ENCODE measurements at regions not wholly inside any gene's neighbourhood (a gene's known extent, or its start where the extent isn't known, plus 50 kb on each side); places are given as distances from the start of the nearest gene placed in this dataset.
A peak's percentile ranks its signal among the peaks of the same experiment; 100 is the strongest.

- ATAC-seq (replicated peaks) (no peak), DNase-seq (no peak)
- peaks cover 33 to 40% of the 10 kb centered on the region in 2 donors for H3K27me3 Mint-ChIP-seq
- H3K36me3 Mint-ChIP-seq: peaks cover 0 to 2% of the 10 kb centered on the region in 2 donors
- peaks cover 2 to 5% of the 10 kb centered on the region in 2 donors for H3K9me3 Mint-ChIP-seq
- H3K4me3 Mint-ChIP-seq: no peak overlapping the region
- no peak overlapping the region for H3K27ac Mint-ChIP-seq
- H3K4me1 Mint-ChIP-seq: peaks cover 4 to 11% of the 10 kb centered on the region in 2 donors
Observed at GRCh38 chr17:36880268-36880905, 56.9 kb upstream of the LHX1 start.

GRCh38 chr17:36881323-36881722 lies 56.0 kb upstream of the LHX1 start:
- DNase-seq (no peak), ATAC-seq (replicated peaks) (no peak)
- peaks cover 0 to 2% of the 10 kb centered on the region in 2 donors for H3K36me3 Mint-ChIP-seq
- H3K9me3 Mint-ChIP-seq: peaks cover 2 to 5% of the 10 kb centered on the region in 2 donors
- H3K4me1 Mint-ChIP-seq: peaks cover 3 to 11% of the 10 kb centered on the region in 2 donors
- H3K4me3 Mint-ChIP-seq: no peak overlapping the region
- peaks cover 38 to 49% of the 10 kb centered on the region in 2 donors for H3K27me3 Mint-ChIP-seq
- H3K27ac Mint-ChIP-seq: no peak overlapping the region

GRCh38 chr17:36884495-36885152 lies 52.7 kb upstream of the LHX1 start:
- no peak for DNase-seq
- Mint-ChIP-seq H3K27me3 (peaks cover 48 to 66% of the 10 kb centered on the region in 2 donors), H3K4me3 (no peak overlapping the region), H3K27ac (peak overlapping the region; percentile 72), H3K9me3 (peaks cover 2 to 5% of the 10 kb centered on the region in 2 donors), H3K36me3 (peaks cover 0 to 2% of the 10 kb centered on the region in 2 donors), H3K4me1 (peaks cover 3 to 11% of the 10 kb centered on the region in 2 donors)
- no peak for ATAC-seq (replicated peaks)

- Mint-ChIP-seq H3K4me3 (no peak overlapping the region), H3K9me3 (peaks cover 2 to 5% of the 10 kb centered on the region in 2 donors), H3K27me3 (peaks cover 54 to 69% of the 10 kb centered on the region in 2 donors), H3K36me3 (peaks cover 0 to 2% of the 10 kb centered on the region in 2 donors), H3K27ac (no peak overlapping the region), H3K4me1 (peaks cover 3 to 11% of the 10 kb centered on the region in 2 donors)
- DNase-seq (no peak), ATAC-seq (replicated peaks) (no peak)
Observed at GRCh38 chr17:36885153-36885735, 52.0 kb upstream of the LHX1 start.

GRCh38 chr17:36885771-36886377 lies 51.4 kb upstream of the LHX1 start:
- no peak for DNase-seq
- Mint-ChIP-seq H3K27ac (no peak overlapping the region), H3K4me1 (peaks cover 3 to 11% of the 10 kb centered on the region in 2 donors), H3K27me3 (peaks cover 55 to 69% of the 10 kb centered on the region in 2 donors), H3K36me3 (peaks cover 0 to 2% of the 10 kb centered on the region in 2 donors), H3K9me3 (peaks cover 2 to 3% of the 10 kb centered on the region in 2 donors), H3K4me3 (no peak overlapping the region)
- ATAC-seq (replicated peaks): no peak

Measured in stimulated activated naive B cell treated with anti-CD40 and anti-IgM and Interleukin-4, amounts not matched to agents 10 μg/mL and 1 μg/mL and 100 μg/mL, for 72 hours (primary cell).